Caki2 (cell line): ENCODE measurements at regions not wholly inside any gene's neighbourhood (a gene's known extent, or its start where the extent isn't known, plus 50 kb on each side); places are given as distances from the start of the nearest gene placed in this dataset.

ENCODE experiments used
- DNase-seq: peaks from one replicate; pipeline ENCODE4 v3.0.0-alpha.2; 2015; ENCODE audit warnings: low read depth
- in situ Hi-C: cut with HindIII; loops from 2 replicates; pipeline ENCODE4 v1.10.0; 2016; ENCODE audit warnings: low sequenced_read_pairs, low pct_unique_long_range_greater_than_20kb, mixed read lengths

DNA sequence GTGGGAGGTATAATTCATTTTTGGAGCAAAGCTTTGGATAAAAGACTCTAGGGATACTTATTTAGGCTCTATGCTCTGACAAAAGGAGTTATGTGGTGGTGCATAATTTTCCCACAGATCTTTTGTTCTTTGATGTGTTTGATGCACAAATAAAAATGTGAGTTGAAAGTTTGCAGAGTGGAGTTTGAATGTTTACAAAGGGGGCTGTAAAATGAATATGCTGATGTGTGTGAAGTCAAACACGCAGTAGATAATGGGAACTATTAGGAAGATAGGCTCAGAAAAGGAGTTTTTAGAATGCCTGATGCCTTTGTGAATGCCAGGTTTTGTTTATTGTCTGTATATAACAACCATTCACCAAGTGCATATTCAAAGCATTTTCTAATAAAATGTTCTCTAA is 545.0 kb upstream of the EPHA7 start:
- no peak for DNase-seq
- in situ Hi-C loops = no loop called here

- DNase-seq = no peak
- in situ Hi-C loops = no loop called here
Measured at GRCh38 chr6:93962566-93962965, 543.2 kb upstream of the EPHA7 start.

GRCh38 chr6:93954584-93954983 is 535.2 kb upstream of the EPHA7 start:
- in situ Hi-C loops = no loop called here
- DNase-seq = no peak

DNA sequence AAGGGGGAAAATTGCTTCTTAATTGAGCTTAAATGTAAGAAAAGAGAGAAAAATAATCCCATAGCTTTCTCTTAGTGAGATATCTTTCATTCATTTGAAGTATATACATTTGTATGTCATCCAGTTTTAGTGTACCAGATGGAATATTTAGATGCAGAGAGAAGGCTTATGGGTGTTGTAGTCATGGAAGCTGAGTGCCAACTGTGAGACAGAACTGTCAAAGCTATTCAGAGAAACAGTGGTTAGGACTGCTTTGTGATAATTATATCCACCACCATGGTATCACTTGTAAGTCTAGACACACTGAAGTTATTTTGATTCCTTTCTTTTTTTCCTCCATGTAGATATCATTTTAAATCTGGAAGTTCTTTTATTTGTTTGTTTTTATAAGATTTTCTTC is 524.3 kb upstream of the EPHA7 start:
- DNase-seq = no peak
- in situ Hi-C loops = no loop called here

DNA sequence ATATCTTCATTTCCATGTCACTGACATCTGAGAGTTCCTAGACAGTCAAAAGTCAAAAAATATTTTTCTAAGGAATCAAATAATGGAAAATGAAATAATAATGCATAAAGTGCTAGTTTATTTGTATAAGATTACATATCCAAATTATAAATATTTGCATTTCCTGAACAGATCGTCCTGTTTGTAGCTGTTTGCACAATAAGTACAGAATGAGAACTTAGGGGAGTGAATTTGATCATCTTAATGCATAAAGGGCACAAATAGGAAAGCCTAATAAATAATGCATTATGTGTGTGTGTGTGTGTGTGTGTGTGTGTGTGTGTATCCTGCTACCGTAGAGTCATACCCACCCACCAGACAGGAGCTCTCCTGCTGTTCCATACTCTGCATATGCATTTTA is 521.0 kb upstream of the EPHA7 start:
- in situ Hi-C loops = no loop called here
- no peak for DNase-seq

DNA sequence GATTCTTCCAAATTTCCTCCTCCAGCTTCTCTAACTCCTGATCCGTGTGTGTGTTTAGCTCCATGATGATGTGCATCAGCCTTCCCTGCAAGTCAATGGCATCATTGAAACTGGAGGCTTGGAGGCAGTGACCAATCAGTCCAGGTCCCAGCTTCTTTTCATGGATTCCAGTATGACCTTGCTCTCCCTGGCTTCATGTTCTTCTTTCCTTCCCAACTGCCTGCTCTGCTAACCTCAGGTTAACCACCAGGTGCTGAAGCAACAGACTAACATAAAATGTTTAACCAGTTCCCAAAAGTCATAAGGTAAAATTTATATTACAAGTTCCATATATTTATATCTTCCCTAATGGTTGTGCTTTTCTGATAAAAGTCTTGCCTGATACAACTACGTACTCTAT is 512.8 kb upstream of the EPHA7 start:
- no peak for DNase-seq
- in situ Hi-C loops = no loop called here

DNA sequence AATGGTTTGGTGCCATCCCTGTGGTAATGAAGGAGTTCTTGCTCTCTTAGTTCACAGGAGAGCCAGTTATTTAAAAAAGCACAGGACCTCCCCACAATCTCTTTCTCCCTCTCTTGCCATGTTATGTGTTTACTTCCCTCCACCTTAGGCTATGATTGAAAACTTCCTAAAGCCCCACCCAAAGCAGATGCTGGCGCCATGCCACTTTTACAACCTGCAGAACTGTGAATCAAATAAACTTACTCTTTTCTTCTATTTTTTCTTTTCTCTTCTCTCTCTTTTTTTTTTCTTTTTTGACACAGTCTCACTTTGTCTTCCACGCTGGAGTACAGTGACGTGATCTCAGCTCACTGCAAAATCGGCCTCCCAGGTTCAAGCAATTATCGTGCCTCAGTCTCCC is 508.4 kb upstream of the EPHA7 start:
- no peak for DNase-seq
- in situ Hi-C loops = no loop called here

- in situ Hi-C loops = no loop called here
- DNase-seq = no peak
Measured at GRCh38 chr6:93919365-93919764, 500.0 kb upstream of the EPHA7 start.

DNA sequence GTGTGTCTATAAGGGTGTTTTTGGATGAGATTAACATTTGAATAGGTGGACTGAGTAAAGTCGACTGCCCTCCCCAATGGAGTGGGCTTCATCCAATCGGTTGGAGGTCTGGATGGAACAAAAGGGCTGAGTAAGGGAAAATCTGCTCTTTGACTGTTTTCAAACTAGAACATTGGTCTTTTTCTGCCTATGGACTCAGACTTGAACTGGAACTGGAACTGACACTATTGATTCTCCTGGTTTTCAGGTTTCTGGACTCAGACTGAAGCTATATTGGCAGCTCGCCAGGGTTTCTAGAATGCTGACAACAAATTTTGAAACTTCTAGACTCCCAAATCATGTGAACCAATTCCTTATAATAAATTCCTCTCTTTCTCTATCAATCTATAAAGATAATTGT is 498.9 kb upstream of the EPHA7 start:
- in situ Hi-C loops = no loop called here

DNA sequence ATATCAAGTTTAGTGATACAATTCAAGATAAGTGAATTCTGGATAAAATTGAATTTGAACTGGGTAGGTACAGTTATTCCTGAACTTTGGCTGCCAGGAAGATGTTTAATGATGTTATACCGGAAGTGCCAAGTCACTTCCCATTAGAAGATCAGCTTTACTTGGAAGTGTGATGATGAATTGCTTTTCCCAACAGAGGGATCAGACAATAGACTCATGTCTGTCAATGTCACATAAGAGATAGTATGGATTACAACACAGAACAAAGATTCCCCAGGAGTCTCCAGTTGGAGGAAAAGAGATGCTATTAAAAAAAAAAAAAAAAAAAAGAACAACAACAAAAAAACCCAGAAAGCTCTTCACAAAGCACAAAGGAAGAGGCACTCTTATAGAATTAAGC is 497.9 kb upstream of the EPHA7 start:
- in situ Hi-C loops = no loop called here
- no peak for DNase-seq

More for the DNA sequence above, 498.9 kb upstream of the EPHA7 start:
- no peak for DNase-seq

GRCh38 chr6:93916716-93917115 is 497.4 kb upstream of the EPHA7 start:
- DNase-seq = no peak
- in situ Hi-C loops = no loop called here

DNA sequence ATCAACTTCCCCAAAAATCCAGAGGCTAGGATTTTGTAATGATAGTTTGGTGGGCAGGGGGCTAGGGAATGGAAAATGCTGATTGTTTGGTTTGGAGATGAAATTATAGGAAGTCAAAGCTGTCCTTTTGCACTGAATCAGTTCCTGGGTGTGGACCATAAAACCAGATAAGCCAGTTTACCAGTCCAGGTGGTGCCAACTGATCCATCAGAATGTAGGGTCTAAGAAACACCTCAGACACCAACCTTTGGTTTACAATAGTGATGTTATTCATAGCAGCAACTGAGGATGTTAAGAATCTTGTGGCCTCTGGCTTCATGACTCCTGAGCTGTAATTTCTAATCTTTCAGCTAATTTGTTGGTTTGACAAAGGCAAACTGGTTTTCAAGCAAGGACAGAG is 496.6 kb upstream of the EPHA7 start:
- no peak for DNase-seq
- in situ Hi-C loops = no loop called here

- in situ Hi-C loops = no loop called here
- DNase-seq = no peak
Measured at GRCh38 chr6:93902517-93902916, 483.2 kb upstream of the EPHA7 start.

DNA sequence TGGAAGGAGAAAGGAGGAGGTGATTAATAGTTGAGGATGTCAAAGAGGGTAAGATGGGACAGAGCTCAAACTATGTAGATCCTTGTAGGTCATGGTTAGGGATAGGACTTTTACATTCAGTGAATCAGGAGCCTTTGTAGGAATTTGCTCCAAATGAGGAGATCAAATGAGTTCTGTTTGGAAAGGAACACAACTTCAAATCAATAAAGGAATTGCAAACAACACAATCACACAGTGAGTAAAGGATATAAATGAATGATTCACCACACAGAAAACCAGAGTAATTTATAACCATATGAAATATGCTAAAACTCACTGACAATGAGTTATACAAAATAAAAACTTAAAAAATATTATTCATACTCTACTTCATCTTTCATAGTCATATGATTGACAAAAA is 480.8 kb upstream of the EPHA7 start:
- DNase-seq = no peak
- in situ Hi-C loops = no loop called here

DNA sequence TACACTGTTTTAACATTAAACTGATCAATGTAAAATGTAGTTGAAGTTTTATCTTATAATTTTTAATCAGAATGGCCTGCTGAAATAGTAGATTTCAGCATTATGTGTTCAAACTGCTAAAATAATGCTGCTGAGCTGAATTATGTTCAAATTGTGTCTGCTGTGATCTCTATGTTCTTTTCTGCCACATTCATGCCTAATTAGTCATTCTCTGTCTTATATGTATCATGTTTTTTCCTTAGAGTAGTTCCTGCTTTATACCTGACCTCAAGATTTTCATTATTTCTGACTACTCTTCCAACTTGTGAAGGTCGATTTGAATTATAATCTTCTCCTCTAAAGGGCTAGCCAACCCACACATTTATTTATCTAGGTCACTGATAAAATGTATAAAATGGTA is 476.7 kb upstream of the EPHA7 start:
- DNase-seq = no peak
- in situ Hi-C loops = no loop called here

DNA sequence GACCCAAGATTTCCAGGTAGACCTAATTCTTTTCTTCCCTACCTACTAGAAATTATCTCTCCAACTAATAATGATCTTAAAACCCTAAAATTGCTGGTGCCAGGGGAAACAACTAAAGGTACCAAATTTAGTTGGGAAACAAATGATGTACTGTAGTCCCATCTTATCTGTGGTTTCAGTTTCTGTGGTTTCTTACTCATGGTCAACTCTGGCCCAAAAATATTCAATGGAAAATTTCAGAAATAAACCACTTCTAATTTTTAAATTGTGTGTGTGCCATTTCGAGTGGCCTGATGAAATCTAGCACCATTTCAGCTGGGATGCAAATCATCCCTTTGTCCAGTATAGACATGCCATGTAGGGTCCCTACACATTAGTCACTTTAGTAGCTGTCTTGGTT is 475.2 kb upstream of the EPHA7 start:
- DNase-seq = no peak
- in situ Hi-C loops = no loop called here

- DNase-seq = no peak
- in situ Hi-C loops = no loop called here
Measured at GRCh38 chr6:93889713-93890112, 470.4 kb upstream of the EPHA7 start.

- in situ Hi-C loops = no loop called here
Measured at GRCh38 chr6:93886416-93886815, 467.1 kb upstream of the EPHA7 start.

GRCh38 chr6:93859971-93860370 is 440.6 kb upstream of the EPHA7 start:
- in situ Hi-C loops = no loop called here
- DNase-seq = no peak

More at GRCh38 chr6:93886416-93886815, 467.1 kb upstream of the EPHA7 start:
- DNase-seq = no peak

GRCh38 chr6:93858213-93858612 is 438.9 kb upstream of the EPHA7 start:
- in situ Hi-C loops = no loop called here

GRCh38 chr6:93849857-93850256 is 430.5 kb upstream of the EPHA7 start:
- no peak for DNase-seq
- in situ Hi-C loops = no loop called here

More at GRCh38 chr6:93858213-93858612, 438.9 kb upstream of the EPHA7 start:
- no peak for DNase-seq
